Activated CD4-positive, alpha-beta T cell treated with anti-CD3 and anti-CD28 coated beads, Interleukin-2, amount 10 ng/mL, durations not matched to agents 24 days and 14 days (primary cell): ENCODE measurements at regions not wholly inside any gene's neighbourhood (a gene's known extent, or its start where the extent isn't known, plus 50 kb on each side); places are given as distances from the start of the nearest gene placed in this dataset.
"Not testable (repeated sequence)": the region's sequence is repeated elsewhere in the genome, so short reads cannot be mapped to it uniquely, and the experiment has no call there.

Experiments
- DNase-seq: peaks from one replicate; pipeline ENCODE4 v3.0.0; 2022
- H3K27ac Mint-ChIP-seq: one replicate; pipeline ENCODE4 v1.8.0; 2022; ENCODE audit warnings: mild to moderate bottlenecking, mixed read lengths
- H3K27me3 Mint-ChIP-seq: one replicate; pipeline ENCODE4 v1.8.0; 2022; ENCODE audit warnings: mixed read lengths
- H3K36me3 Mint-ChIP-seq: one replicate; pipeline ENCODE4 v1.8.0; 2022; ENCODE audit warnings: low read depth, mild to moderate bottlenecking, mixed read lengths
- H3K4me1 Mint-ChIP-seq: one replicate; pipeline ENCODE4 v1.8.0; 2021; ENCODE audit warnings: mixed read lengths
- H3K4me3 Mint-ChIP-seq: one replicate; pipeline ENCODE4 v1.8.0; 2022; ENCODE audit warnings: mild to moderate bottlenecking, moderate library complexity, mixed read lengths
- H3K9me3 Mint-ChIP-seq: one replicate; pipeline ENCODE4 v1.8.0; 2021; ENCODE audit warnings: mixed read lengths
- intact Hi-C: fragments of 100-400 bp; cut with micrococcal nuclease; formaldehyde crosslinking; loops from one replicate; pipeline ENCODE4 v1.15.1; 2023

DNA sequence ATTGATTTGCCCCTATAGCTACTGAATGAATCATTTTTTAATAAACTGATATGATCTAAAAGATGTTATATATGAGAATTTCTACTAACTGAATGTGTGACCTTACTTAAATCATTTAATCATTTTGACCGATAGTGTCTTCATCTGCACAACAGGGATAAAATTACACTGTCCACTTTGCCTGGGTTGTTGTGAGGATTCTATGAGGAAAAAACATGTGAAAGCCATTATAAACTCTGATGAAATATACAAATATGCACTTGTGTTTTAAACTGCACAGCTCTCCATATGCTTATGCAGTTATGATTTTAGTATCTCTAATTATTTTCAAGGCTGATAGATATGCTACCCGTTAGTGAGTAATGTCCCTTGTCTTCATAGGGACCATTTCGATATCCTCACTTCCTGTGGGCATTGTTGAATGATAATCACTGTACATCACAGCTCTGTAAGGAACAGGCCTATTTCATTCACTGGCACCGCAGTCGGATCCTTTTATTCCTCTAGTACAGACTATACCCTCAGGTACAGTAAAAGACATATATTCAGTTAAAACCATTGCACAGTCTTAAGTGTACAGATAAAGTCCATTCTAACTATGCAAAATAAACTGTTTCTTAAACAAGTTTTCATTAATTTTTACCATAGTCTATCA is 88.7 kb upstream of the RAP1B start:
- intact Hi-C loops = no loop called here
- Mint-ChIP-seq H3K4me3 (no peak overlapping the region), H3K36me3 (no peaks in the 10 kb centered on the region), H3K9me3 (peaks cover under 1% of the 10 kb centered on the region), H3K27ac (no peak overlapping the region), H3K27me3 (no peaks in the 10 kb centered on the region), H3K4me1 (peaks cover 3% of the 10 kb centered on the region)
- DNase-seq = no peak

DNA sequence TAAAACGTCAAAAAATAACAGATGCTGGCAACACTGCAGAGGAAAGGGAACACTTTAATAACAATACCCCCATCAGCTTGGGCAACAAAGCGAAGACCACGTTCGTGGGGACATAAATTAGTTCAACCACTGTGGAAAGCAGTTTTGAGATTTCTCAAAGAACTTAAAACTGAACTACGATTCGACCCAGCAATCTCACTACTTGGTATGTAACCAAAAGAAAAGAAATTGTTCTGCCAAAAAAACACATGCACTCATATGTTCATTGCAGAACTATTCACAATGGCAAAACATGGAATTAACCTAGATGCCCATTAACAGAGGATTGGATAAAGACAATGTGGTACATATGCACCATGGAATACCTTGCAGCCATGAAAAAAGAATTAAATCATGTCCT is 81.2 kb upstream of the RAP1B start:
- H3K9me3 Mint-ChIP-seq = peaks cover 6% of the 10 kb centered on the region
- H3K27ac Mint-ChIP-seq = no peak overlapping the region
- H3K36me3 Mint-ChIP-seq = no peaks in the 10 kb centered on the region
- intact Hi-C loops = no loop called here
- H3K4me3 Mint-ChIP-seq = no peak overlapping the region
- peaks cover 4% of the 10 kb centered on the region for H3K4me1 Mint-ChIP-seq
- peaks cover 2% of the 10 kb centered on the region for H3K27me3 Mint-ChIP-seq
- no peak for DNase-seq

DNA sequence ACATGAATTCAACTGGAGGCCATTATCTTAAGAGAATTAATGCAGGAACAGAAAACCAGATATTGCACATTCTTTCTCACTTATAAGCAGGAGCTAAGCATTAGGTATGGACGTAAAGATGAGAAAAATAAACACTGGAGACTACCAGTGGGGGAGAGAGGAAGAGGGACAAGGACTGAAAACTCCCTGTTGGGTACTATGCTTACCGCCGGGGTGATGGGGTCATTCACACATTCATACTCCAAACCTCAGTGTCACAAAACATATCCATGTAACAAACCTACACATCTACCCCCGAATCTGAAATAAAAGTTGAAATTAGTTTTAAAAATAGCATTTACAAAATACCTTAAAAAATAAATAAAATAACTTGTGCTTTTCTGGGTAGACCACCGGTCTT is 80.8 kb upstream of the RAP1B start:
- DNase-seq = no peak
- Mint-ChIP-seq H3K27me3 (peaks cover 2% of the 10 kb centered on the region), H3K36me3 (no peaks in the 10 kb centered on the region), H3K9me3 (peaks cover 6% of the 10 kb centered on the region), H3K4me1 (peaks cover 4% of the 10 kb centered on the region), H3K27ac (no peak overlapping the region), H3K4me3 (no peak overlapping the region)
- intact Hi-C loops = no loop called here

DNA sequence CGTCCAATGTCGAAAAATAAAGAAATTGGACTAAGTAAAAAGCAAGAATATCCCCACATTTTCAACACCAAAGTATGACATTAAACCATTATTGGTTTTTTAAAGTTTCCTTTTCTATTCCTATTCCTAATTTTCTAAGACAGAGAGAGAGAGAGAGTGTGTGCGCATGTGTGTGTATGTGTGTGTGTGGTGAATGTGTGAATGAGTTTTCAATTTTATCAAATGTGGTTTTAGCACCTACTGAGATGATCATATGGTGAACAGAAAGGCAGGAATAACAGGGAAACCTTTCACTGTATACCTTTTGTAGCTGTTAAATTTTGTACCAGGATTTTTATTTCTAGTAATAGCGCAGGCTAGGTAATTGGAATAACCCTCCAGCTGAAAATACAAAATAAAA is 80.4 kb upstream of the RAP1B start:
- no peak overlapping the region for H3K4me3 Mint-ChIP-seq
- peaks cover 4% of the 10 kb centered on the region for H3K4me1 Mint-ChIP-seq
- peaks cover 2% of the 10 kb centered on the region for H3K27me3 Mint-ChIP-seq
- H3K9me3 Mint-ChIP-seq = peaks cover 6% of the 10 kb centered on the region
- DNase-seq = no peak
- no peaks in the 10 kb centered on the region for H3K36me3 Mint-ChIP-seq
- intact Hi-C loops = no loop called here
- no peak overlapping the region for H3K27ac Mint-ChIP-seq

DNA sequence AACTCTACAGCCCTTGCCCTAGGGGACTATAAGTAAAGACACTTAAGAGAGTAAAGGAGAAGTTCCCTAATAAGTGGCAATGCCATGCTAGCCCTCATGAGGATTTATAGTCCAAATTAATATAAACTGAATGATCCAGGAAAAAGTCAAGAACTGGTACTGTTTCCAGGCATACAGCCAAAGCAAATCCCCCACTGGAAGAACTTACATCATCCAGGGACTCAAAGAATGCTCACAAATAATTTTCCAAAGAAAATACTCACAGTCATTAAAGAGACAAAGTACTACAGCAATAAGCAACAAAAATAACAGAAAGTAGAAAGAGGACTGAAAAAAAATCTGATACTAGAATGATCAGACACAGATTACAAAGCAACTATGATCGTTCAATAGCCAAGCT is 79.7 kb upstream of the RAP1B start:
- H3K9me3 Mint-ChIP-seq = peaks cover 6% of the 10 kb centered on the region
- intact Hi-C loops = no loop called here
- no peaks in the 10 kb centered on the region for H3K36me3 Mint-ChIP-seq
- H3K4me1 Mint-ChIP-seq = peaks cover 4% of the 10 kb centered on the region
- no peak overlapping the region for H3K27ac Mint-ChIP-seq
- DNase-seq = no peak
- peaks cover 2% of the 10 kb centered on the region for H3K27me3 Mint-ChIP-seq
- no peak overlapping the region for H3K4me3 Mint-ChIP-seq

DNA sequence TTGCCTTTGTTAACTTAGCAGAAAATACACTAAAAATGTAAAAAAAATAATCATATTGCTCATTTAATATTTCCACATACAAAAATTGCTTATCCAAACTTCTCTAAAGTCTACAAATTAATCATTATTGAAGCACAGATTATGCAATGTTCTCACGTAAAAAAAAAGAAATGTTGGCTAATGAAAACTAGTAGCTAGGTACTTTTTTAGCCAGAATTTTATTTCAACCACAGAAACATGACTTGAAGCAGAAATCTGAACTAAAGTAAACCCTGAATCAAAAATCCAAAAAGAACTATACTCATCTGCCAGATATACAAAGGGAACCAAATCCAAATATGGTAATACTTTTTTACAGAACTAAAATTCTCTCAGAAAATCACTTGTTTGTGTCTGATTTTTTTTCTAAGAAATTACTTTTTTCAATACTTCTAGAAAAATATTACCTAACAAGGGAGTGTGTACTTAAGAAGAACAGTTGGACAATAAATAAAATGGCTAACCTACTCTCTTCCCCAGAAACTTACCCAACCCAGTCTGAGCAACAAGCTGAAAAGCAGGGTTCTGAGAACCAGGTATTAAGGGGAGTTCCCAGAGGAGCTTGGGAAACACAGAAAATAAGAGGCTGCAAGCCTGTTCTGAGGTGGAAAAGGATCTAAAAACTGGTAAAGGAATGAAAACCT is 78.4 kb upstream of the RAP1B start:
- Mint-ChIP-seq H3K4me3 (no peak overlapping the region), H3K27ac (no peak overlapping the region)

DNA sequence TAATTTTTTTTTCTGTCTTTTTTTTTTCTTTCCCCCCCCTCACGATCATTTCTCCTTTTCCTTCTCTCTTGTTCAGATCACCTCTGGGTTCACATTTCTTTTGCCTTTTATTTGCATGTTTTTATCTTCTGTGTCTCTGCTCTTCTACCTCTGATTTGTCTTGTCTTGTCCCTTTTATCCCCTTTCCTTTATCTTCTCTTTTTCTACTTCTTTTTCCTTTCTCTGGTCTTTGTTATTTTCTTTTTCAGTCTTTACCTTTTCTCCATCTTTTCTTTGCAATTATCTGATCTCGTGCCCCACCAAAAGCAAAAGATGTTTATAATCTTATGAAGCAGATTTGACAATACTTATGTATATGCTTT is 77.8 kb upstream of the RAP1B start:
- H3K4me1 Mint-ChIP-seq = peaks cover 10% of the 10 kb centered on the region
- H3K36me3 Mint-ChIP-seq = peaks cover 1% of the 10 kb centered on the region
- no peak overlapping the region for H3K4me3 Mint-ChIP-seq
- H3K9me3 Mint-ChIP-seq = peaks cover 6% of the 10 kb centered on the region
- intact Hi-C loops = no loop called here
- no peak overlapping the region for H3K27ac Mint-ChIP-seq
- DNase-seq = no peak
- peaks cover 2% of the 10 kb centered on the region for H3K27me3 Mint-ChIP-seq

More for the DNA sequence above, 78.4 kb upstream of the RAP1B start:
- no peak for DNase-seq
- intact Hi-C loops = no loop called here
- peaks cover 10% of the 10 kb centered on the region for H3K4me1 Mint-ChIP-seq
- peaks cover 6% of the 10 kb centered on the region for H3K9me3 Mint-ChIP-seq
- peaks cover under 1% of the 10 kb centered on the region for H3K36me3 Mint-ChIP-seq
- H3K27me3 Mint-ChIP-seq = peaks cover 2% of the 10 kb centered on the region

DNA sequence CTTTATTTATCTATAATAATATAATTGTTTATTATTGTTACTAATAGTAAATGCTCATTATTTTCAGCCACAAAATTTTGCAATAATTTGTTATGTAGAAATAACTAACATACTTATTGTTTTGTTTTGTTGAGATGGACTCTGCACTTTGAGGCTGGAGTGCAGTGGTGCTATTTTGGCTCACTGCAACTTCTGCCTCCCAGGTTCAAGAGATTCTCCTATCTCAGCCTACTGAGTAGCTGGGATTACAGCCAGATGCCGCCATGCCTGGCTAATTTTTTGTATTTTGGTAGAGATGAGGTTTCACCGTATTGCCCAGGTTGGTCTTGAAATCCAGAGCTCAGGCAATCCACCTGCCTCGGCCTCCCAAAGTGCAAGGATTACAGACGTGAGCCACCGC is 76.6 kb upstream of the RAP1B start:
- Mint-ChIP-seq H3K36me3 (peaks cover 1% of the 10 kb centered on the region), H3K4me1 (peaks cover 16% of the 10 kb centered on the region), H3K27ac (no peak overlapping the region), H3K27me3 (peaks cover 2% of the 10 kb centered on the region), H3K9me3 (peaks cover under 1% of the 10 kb centered on the region), H3K4me3 (no peak overlapping the region)
- intact Hi-C loops = no loop called here
- DNase-seq = no peak

DNA sequence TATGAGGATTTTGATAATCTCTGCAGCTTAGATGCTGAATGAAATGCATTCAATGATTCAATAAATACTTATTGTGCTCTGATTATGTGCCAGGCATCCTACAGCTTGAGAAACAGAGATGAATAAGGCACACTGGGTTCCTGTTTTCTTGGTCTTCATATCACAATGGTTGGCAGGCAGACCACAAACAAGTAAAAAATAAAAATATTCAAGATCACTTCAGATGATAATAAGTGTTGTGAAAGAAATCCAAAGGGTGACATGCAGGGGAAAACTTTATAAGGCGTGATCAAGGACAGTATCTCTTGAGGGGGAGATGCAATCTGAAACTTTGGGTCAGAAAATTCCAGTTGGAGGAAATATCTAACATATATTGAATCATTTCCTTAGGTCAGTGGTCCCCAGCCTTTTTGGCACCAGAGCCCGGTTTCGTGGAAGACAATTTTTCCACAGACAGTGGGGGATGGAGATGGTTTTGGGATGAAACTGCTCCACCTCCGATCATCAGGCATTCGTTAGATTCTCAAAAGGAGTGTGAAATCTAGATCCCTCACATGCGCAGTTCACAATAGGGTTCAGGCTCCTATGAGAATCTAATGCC is 73.7 kb upstream of the RAP1B start:
- intact Hi-C loops = loop anchor here (5.0 kb wide), 2 partner anchors 55 to 165 kb away; no protein-coding TSS in a partner anchor
- H3K9me3 Mint-ChIP-seq = no peaks in the 10 kb centered on the region
- DNase-seq = no peak
- no peaks in the 10 kb centered on the region for H3K27me3 Mint-ChIP-seq
- peaks cover 35% of the 10 kb centered on the region for H3K4me1 Mint-ChIP-seq
- no peak overlapping the region for H3K4me3 Mint-ChIP-seq
- H3K27ac Mint-ChIP-seq = no peak overlapping the region
- peaks cover 4% of the 10 kb centered on the region for H3K36me3 Mint-ChIP-seq

DNA sequence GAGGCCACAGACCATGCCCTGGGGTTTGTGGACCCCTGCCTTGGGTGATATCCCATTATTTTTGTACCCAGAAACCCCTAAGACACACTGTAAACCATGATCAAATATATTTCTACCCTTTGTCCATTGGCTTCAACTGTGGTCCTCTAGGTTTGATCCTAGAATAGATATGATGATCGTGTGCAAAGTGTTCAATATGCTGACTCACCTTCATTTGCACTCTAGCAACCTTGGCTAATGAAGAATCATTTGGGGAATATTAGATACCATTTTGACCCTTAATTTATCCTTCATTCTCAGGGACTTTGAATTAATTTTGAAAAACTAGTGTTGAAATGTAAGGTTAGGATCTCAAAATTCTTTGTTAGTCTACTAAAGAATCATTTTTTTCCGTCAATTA is 73.1 kb upstream of the RAP1B start:
- no peaks in the 10 kb centered on the region for H3K27me3 Mint-ChIP-seq
- intact Hi-C loops = loop anchor here (5.0 kb wide), 2 partner anchors 55 to 165 kb away; no protein-coding TSS in a partner anchor
- no peak for DNase-seq
- H3K4me3 Mint-ChIP-seq = no peak overlapping the region
- H3K9me3 Mint-ChIP-seq = no peaks in the 10 kb centered on the region
- H3K36me3 Mint-ChIP-seq = peaks cover 4% of the 10 kb centered on the region
- H3K27ac Mint-ChIP-seq = no peak overlapping the region
- peaks cover 37% of the 10 kb centered on the region for H3K4me1 Mint-ChIP-seq

DNA sequence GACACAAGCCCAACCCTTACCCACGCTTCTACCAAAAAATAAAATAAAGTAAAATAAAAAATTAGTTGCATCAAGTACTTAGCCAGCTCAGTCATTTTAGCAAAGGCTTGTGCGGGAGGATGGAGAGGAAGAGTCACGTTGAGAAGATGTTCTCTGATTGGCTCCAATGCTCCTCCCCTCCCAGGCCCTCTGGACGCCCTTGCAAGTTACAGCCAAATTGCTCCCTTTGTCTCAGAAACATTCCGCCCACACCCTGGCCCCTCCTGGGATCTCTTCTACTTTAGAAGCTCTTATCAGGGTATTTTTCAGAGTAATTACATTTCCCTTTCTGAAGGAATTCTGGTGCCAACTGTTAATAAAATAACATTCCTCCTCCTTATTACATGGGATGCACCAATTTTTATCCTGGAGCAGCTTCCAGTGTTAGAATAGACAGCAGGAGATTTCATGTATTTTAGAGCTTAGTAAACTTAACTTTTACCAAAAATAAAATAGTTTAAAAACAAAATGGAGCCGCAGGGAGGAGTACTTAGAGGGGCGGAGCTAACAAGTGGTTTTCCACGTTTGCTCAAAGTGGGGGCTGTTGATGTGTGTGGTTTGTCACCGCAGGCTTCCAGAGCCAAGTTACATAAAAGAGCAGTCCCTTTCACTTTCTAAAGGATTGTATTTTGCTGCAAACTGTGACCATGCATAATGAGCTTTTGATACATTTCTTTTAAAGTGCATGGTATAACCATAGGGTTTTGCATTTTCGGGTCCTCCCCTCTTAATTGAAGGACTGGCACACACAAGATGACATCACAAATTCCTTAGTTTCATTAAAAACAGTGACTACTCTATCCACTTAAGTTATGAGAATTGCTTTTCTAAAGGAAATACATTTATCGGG is 71.7 kb upstream of the RAP1B start:
- no peaks in the 10 kb centered on the region for H3K27me3 Mint-ChIP-seq
- peaks cover 4% of the 10 kb centered on the region for H3K36me3 Mint-ChIP-seq
- intact Hi-C loops = loop anchor here (1.0 to 5.0 kb wide), 4 partner anchors 42 to 167 kb away; no protein-coding TSS in a partner anchor
- DNase-seq = peak; percentile 90
- H3K4me3 Mint-ChIP-seq = peak overlapping the region; percentile 57
- H3K27ac Mint-ChIP-seq = peak overlapping the region; percentile 40
- peaks cover 35% of the 10 kb centered on the region for H3K4me1 Mint-ChIP-seq
- H3K9me3 Mint-ChIP-seq = peaks cover 4% of the 10 kb centered on the region

DNA sequence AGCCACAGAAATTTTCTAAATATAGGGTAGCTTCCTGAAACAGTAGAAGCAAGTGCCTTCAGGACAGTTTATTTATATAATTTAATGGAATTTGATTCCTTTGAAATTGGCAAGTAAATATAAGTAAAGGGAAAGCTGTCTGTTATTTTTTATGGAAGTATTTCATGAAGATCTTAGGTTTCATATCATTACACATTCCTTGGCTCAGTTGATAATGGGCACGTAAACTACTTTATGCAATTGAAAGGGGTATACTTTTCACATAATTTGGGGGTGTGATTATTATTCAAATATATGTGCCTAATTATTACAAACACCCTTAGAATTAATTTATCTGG is 71.1 kb upstream of the RAP1B start:
- intact Hi-C loops = loop anchor here (1.0 to 5.0 kb wide), 4 partner anchors 43 to 167 kb away; no protein-coding TSS in a partner anchor
- Mint-ChIP-seq H3K4me3 (peak overlapping the region; percentile 57), H3K27me3 (no peaks in the 10 kb centered on the region), H3K36me3 (peaks cover 4% of the 10 kb centered on the region), H3K27ac (no peak overlapping the region), H3K9me3 (peaks cover 4% of the 10 kb centered on the region), H3K4me1 (peaks cover 35% of the 10 kb centered on the region)
- DNase-seq = no peak

DNA sequence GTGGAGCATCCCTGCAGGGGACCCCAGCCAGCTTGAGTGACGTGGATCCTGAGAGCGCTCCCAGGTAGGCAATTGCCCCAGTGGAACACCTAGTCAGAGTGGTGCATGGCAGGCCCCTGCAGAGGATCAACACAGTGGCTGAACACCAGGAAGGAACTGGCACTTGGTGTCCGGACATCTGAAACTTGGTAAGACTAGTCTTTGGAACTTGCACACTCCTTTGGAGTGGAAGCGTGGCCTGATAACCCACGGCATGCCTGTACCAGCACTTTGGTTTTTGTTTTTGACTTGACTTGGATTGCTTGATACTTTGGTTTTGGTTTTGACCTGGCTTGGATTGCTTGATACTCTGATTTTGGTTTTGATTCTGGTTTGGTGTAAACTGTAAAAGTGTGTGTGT is 69.9 kb upstream of the RAP1B start:
- intact Hi-C loops, H3K36me3 Mint-ChIP-seq, H3K27me3 Mint-ChIP-seq, H3K9me3 Mint-ChIP-seq: not testable (repeated sequence)
- peak; percentile 62 for DNase-seq
- peak overlapping the region; percentile 37 for H3K27ac Mint-ChIP-seq
- H3K4me3 Mint-ChIP-seq = peak overlapping the region; percentile 8
- H3K4me1 Mint-ChIP-seq = peaks cover 35% of the 10 kb centered on the region

DNA sequence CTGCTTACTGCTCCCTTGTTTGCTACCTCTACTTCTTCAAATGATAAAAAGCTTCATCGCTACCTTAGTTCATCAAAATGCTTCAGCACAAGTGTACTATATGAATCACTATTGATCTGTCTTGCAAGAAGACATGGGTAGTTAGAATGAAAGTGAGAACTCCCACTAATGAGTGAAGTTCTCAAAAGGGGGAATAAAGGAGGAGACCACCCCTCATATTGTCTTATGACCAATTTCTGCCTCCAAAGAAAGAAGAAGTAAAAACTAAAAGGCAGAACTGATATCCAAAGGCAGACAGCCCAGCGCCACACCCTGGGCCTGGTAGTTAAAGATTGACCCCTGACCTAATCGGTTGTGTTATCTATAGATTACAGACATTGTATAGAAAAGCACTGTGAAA is 63.4 kb upstream of the RAP1B start:
- H3K4me1 Mint-ChIP-seq, intact Hi-C loops, H3K4me3 Mint-ChIP-seq, H3K27me3 Mint-ChIP-seq, DNase-seq, H3K36me3 Mint-ChIP-seq, H3K27ac Mint-ChIP-seq: not testable (repeated sequence)
- H3K9me3 Mint-ChIP-seq = peaks cover 46% of the 10 kb centered on the region
